ENCODE measurements at regions not wholly inside any gene's neighbourhood (a gene's known extent, or its start where the extent isn't known, plus 50 kb on each side); places are given as distances from the start of the nearest gene placed in this dataset.

DNA sequence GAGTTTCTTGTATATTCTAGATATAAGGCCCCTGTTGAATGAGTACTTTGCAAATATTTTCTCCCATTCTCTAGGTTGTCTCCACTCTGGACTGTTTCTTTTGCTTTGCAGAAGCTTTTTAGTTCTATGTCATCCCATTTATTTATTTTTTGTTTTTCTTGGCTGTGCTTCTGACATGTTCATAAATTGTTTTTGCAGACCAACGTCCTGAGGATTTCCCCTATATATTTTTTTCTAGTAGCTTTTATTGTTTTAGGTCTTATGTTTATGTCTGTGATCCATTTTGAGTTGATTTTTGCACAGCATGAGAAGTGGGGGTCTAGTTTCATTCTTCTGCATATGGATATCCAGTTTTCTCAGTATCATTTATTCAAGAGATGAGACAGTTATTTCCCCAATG, 70.4 kb upstream of the BTG1 start:
- TF ChIP-seq, protein P1, sequence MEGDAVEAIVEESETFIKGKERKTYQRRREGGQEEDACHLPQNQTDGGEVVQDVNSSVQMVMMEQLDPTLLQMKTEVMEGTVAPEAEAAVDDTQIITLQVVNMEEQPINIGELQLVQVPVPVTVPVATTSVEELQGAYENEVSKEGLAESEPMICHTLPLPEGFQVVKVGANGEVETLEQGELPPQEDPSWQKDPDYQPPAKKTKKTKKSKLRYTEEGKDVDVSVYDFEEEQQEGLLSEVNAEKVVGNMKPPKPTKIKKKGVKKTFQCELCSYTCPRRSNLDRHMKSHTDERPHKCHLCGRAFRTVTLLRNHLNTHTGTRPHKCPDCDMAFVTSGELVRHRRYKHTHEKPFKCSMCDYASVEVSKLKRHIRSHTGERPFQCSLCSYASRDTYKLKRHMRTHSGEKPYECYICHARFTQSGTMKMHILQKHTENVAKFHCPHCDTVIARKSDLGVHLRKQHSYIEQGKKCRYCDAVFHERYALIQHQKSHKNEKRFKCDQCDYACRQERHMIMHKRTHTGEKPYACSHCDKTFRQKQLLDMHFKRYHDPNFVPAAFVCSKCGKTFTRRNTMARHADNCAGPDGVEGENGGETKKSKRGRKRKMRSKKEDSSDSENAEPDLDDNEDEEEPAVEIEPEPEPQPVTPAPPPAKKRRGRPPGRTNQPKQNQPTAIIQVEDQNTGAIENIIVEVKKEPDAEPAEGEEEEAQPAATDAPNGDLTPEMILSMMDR (conservative IDR thresholded peaks at IDR 0.05; ENCODE audit: low read length), result no peak
- TF ChIP-seq EZH2phosphoT487 (IDR thresholded peaks at IDR 0.05; ENCODE audit: borderline replicate concordance, low read depth, low read length), result no peak

Data from OCI-LY7 (cell line).